Inflammatory macrophage treated with lipopolysaccharide for 1 hour (primary cell): ENCODE measurements at regions not wholly inside any gene's neighbourhood (a gene's known extent, or its start where the extent isn't known, plus 50 kb on each side); places are given as distances from the start of the nearest gene placed in this dataset.
"Not testable (repeated sequence)": the region's sequence is repeated elsewhere in the genome, so short reads cannot be mapped to it uniquely, and the experiment has no call there.

Experiments used
- DNase-seq, 2 donors: peaks; one replicate each; pipeline ENCODE4 v3.0.0-alpha.2; 2020 to 2022

DNA sequence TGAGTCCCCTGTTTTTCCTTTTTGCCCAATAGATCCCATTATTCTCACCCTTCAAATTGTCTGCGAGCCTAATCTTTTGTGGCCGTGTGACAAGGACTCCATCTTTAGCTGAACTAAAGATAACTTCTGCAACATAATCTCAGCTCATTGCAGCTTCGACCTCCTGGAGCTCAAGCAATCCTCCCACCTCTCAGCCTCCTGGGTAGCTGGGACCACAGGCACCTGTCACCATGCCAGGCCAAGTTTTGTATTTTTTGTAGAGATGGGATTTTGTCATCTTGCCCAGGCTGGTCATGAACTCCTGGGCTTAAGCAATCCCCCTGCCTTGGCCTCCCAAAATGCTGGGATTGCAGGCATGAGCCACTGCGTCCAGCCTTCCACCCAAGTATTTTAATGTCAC, 161.0 kb downstream of the GJA1 start:
- DNase-seq: no peak

DNA sequence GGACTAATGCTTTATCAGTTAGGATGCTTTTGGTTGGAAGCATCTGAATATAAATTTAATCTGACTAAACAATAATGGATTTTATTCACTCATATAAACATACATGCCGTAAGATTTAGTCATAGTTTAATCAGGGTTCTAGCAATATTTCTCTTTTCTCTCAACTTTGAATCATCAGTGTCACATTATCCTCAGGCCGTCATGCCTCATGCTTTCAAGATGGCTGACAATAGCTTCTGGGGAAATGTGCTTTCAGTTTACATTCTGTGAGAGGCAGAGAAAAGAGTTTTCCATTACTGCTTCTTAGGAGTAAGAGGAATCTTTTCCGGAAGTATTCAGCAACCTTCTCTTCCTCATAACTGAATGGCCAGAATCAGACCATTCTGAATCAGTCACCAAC, 162.2 kb downstream of the GJA1 start:
- DNase-seq: no peak

DNA sequence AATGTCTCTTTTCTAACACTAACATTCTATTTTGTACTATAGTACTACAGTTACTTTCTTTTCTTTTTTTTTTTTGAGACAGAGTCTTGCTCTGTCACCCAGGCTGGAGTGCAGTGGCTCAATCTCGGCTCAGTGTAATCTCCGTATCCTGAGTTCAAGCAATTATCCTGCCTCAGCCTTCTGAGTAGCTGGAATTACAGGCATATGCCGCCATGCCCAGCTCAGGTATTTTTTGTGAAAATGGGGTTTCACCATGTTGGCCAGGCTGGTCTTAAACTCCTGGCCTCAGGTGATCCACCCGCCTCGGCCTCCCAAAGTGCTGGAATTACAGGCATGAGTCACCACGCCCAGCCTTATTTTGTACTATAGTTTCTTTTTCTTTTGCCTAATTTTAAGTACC, 163.9 kb downstream of the GJA1 start:
- DNase-seq: not testable (repeated sequence)

DNA sequence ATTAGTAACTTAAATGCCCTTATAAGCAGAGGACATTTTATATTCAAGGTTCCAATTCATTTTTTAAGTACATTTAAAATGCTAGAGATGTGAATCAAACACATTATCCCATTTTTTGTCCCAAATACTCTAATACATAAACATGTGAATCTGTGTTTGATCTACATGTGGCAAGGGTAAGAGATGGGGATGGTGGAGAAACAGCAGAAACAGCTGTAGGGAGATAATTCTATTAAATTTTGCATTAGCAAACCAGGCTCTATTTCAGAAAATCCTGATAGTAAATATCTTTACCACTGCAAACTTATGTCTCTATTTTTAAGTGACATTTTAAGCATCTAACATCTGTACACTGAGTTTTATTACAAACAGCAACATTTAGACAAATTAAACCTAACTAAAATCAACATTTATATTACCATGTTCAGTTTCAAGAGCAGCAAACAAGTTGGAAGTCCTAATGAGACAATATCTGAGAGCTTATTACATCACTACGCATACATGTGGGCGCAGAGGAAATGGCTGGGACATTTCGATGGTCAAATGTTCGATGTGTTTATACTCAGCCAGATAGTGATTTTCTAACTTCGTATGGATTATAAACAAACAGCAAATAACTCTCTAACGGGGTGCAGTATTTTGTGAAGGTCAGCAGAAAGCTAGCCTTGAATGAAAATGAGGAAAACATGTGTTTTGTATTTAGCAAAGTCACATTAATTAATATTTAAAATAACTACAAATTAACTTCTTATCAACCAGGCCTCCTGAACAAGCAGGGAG, 165.1 kb downstream of the GJA1 start:
- DNase-seq: no peak

DNA sequence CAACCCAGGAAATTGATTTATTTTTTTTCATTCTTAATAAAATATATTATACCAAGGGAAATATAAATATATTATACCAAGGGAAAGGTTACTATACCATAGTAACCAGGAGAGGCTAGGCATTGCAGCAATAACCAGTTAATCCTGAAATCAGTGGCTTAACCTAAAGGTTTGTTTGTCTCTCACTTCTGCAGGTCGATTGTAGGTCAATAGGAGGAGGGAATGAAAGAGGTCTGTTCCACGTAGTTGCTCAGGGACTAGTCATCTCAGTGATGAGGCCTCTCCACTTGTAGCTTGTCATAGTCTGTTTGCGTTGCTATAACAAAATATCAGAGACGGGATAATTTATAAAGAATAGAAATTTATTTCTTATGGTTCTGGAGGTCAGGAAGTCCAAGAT, 168.0 kb downstream of the GJA1 start:
- DNase-seq: no peak

DNA sequence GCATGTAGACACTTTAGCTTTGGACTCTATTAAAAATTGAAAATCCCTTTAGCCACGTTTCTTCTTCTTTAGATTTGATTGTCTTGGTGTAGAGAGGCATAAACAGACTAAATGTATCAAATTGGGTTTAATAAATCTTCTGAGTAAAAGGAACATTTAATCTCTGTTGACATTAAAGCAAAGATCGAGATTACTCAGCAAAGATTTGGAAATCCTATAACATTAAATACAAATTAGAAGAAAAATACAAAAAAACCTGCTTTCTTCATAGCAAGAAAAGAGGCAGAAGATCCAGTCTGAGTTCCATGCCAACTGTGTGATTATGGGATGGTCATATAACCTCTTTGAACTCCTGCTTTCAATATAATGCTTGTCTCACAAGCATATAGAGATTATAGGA, 172.3 kb downstream of the GJA1 start:
- DNase-seq: no peak

DNA sequence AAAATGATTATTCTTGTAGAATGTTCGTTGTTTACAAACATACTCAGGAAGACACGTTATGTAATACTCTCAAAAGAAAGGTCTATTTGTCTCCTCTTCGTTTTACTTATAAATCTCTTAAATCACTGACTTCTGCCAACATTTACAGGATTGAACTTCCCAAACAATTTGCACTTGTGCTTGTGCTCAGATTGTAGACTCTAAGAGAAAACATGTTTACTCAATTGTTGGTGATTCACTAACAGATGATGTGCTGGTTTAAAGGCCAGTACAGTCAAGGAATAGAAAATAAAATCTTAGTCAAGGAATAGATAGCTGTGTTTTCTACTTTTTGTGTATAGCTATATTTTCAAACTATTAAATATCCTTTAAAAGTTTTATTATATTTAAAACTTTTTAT, 172.8 kb downstream of the GJA1 start:
- no peak for DNase-seq

DNA sequence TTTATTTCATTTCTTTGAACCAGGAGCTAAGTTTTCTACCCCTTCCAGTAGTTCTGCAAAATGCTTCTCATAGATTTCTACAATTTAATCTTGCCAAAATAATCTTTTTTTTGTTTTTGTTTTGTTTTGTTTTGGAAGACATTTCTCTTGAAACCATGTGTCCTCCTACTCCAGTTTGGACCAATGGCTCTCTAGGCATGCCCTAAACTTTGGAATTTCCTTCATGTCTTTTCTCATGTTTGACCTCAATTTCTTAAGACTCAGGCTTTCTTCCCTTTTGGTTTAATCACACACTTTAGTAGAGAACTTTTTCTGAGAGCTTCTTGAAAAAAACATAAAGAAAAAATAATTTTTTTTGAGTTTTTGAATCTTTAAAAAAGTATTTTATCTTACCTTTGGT, 173.8 kb downstream of the GJA1 start:
- peak; percentile 39 to 56 for DNase-seq

DNA sequence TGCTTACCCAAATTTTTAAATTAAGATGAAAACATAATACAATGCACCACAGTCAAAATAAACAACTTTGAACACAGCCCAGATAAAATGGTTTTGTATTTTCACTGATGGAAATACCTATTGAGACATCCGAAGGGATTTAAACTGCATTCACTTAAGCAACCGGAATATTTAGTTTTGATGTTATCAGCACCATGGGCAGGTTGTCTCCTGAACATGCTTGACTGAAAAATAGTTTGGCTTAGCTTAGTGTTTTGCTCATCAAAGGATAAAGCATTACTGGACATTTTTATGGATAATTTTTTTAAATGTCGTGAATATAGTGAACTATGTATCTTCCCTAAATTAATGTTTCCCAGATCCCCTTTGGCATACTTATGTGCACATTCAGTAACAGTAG, 177.5 kb downstream of the GJA1 start:
- DNase-seq: no peak

DNA sequence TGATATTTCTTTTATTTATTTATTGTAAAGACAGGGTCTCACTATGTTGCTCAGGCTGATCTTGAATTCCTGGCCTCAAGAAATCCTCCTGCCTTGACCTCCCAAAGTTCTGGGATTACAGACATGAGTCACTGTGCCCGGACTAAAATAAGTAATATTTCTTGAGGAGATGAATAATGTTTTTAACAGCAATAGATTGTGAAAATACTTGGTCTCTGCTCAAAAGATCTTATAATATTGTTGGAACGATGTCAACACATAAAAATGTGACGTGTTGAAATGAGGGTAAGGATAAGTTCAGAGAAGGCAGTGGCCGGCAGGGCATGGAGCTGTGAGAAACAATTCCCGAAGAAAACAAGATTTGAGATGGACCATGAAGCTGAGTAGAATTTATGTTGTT, 178.7 kb downstream of the GJA1 start:
- no peak for DNase-seq

DNA sequence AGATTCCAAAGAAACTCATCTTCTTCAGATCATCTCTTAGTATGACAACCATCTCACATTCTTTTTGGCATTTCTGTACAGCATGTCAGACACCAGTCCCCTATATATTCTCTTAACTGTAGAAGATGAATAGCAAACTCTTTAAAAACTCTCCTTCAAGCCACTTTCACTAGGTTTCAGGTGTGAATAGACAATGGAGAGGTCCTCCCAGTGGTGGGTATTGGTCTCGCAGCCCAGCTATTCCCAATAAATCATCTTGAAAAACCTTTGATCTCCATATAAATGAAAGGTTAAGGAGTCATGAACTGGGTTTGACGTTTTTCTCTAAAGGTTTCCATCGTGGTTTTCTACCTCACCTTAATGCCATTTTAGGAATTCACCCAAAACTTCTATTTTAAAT, 180.0 kb downstream of the GJA1 start:
- no peak for DNase-seq

DNA sequence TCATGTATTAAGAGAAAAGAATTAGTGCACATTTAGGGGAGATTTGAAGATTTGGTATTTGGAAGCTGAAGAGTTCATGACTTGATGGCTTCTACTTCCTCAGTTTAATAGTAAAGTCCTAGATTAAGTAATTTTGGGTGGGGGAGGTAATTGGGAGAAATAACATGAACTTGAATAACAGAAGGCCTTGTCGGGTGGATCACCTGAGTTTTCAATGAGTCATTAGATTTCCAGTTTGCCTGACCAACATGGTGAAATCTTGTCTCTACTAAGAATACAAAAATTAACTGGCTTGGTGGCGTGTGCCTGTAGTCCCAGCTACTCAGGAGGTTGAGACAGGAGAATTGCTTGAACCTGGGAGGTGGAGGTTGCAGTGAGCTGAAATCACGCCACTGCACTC, 181.0 kb downstream of the GJA1 start:
- DNase-seq: peak; percentile 25 to 60

DNA sequence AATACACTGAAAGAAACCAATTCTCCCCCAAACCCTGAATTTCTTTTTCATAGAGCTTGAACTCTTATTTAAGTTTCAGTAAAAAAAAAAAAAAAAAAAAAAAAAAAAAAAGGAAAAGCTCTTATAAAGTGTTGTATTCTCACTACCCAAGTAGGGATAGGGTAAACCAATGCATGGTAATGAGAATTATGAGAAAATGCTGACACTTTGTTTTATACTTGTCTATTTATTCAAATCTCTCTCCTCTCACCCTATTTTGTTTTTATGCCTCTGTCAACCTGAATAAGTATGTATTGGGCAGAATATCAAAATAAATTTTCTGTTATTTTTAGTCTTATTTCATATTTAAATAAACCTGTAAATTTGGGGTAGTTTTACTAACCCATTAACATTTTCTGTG, 181.9 kb downstream of the GJA1 start:
- no peak for DNase-seq

DNA sequence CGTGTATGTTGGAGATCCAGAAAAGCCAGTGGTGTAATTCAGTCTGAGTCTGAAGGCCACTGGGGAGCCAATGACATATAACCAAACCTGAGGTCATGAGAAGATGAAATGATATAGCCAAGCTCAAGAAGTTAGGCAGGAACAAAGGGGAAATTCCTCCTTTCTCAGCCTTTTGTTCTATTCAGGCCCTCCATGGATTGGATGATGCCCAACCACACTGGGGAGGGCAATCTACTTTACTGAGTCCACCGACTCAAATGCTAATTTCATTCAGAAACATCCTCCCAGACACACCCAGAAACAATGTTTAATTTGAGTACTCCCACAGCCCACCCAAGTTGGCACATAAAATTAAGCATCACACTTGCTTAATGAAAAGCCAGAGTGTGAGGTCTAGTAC, 183.6 kb downstream of the GJA1 start:
- DNase-seq: no peak

DNA sequence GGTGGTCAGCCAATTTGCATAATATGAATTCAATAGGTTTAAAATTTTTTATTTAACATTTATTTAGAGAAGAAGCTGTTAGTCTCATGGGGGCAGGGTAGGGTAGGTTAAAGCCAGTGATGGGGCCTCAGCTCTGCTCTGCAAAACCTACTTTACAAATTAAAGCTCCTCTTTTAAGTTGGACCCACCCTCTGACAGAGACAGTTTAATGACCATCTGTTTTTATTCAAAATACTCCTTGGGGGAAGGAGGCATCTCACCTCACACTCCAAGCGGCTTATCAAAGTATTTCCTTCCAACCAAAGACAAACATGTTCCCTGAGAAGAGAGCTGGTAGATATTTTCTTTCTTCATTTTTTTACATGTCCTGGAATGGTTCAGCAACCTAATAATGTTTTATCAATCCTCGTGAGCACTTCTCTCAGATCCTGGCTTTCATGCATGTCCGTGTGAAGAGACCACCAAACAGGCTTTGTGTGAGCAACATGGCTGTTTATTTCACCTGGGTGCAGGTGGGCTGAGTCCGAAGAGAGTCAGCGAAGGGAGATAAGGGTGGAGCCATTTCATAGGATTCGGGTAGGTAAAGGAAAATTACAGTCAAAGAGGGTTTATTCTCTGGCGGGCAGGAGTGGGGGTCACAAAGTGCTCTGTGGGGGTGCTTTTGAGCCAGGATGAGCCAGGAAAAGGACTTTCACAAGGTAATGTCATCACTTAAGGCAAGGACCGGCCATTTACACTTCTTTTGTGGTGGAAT, 184.7 kb downstream of the GJA1 start:
- DNase-seq: no peak

DNA sequence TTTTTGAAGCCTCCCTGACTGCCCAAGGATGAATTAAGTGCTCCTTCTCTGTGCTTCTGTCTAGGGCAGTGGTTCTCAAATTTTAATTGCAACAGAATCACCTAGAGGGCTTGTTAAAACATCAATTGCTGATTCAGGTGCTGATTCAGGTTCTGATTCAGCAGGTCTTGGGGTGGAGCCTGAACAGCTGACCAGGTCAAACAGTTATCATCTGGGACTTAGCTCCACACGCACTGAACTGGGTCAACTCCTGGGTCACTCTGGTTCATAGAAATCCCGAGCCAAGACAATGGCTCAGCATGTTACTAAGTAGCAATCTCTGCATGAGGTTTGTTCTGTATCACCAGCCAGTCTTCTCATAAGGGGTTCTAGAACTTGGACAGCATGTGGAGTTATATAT, 192.3 kb downstream of the GJA1 start:
- DNase-seq: no peak

DNA sequence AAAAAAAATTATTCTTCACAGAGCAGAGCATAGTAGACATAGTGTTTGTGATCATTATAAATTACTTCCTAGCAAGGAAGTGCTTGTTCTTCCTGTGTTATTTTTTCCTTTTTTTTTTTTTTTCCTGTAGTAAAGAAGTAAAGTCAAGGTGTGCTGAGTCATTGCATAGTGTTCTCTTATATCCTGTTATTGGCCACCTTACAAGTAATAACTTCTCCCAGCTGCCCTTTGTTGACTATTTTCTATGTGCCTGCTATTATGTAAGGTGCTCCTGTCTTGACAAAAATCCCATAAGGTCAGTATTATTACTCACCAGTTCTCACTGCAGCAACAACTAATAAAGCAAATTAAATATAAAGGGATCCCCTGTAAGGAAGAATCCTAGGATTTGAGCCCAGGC, 195.3 kb downstream of the GJA1 start:
- no peak for DNase-seq

DNA sequence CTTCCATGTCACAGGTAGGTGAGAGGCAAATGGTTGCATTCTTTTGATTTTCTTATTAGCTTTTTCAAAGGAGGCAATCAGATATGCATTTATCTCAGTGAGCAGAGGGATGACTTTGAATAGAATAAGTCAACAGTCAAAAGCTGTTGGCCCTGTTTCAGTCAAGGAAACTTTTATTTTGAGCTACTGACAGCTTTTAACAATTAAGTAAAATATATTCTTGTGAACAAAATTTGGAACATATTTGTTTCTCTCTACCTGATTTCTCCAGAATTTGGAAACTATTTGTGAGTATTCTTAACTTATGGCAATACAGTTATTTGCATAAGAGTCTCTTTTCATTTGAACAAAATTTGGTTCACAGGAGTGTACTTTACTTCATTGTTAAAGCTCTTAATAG, 196.3 kb downstream of the GJA1 start:
- not testable (repeated sequence) for DNase-seq

DNA sequence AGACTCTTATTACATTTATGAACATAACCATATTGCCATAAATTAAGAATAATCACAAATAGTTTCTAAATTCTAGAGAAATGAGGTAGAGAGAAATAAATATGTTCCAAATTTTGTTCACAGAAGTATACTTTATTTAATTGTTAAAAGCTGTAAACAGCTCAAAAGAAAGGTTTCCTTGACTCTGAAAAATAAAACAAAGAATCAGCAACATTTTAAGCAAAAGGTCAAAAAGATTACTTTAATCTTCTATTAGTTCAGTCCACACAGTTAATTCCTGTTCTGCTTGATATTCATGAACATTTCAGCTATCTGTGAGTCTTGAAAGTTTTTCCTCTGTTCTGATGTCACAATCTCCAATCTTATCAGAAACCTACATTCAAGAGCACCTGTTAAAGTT, 197.9 kb downstream of the GJA1 start:
- no peak for DNase-seq

DNA sequence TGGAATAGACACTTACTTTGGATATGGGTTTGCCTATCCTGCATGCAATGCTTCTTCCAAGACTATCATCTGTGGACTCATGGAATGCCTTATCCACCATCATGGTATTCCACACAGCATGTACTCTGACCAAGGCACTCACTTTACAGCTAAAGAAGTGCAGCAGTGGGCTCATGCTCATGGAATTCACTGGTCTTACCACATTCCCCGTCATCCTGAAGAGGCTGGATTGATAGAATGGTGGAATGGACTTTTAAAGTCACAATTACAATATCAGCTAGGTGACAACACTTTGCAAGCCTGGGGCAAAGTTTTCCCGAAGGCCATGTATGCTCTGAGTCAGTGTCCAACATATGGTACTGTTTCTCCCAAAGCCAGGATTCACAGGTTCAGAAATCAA, 199.1 kb downstream of the GJA1 start:
- not testable (repeated sequence) for DNase-seq

DNA sequence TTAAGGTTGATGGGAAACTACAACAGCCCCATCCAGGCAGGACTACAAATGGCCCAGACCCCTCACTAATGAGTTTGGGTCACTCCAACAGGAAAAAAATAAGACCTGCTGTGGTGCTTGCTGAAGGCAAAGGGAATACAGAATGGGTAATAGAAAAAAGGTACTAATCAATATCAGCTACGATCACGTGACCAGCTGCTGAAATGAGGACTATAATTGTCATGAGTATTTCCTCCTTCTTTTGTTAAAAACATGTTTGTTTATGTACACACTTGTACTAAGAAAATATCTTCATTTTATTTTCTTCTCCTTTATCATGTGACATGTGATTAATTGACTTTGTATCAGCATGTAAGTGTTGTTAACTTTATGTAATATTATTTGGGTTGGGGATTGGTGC, 199.9 kb downstream of the GJA1 start:
- DNase-seq: no peak

DNA sequence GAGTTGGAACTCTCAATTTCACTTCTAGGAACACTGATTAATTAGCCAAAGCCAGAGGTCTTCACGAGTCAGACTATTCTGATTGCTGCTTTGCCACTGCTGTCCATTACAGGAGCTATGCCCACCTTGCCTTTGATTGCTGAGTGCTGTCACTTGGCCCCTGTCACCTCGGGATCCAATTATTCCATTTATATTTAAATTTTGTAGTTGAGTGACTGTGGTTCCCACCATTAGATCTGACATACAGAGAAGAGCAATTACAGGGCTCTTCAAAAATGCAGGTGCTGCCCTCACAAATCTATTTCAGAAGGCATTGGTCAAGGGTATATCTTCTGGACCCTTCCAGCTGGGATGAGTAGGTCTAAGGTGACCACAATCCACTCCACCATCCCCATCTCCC, 200.8 kb downstream of the GJA1 start:
- DNase-seq: not testable (repeated sequence)

DNA sequence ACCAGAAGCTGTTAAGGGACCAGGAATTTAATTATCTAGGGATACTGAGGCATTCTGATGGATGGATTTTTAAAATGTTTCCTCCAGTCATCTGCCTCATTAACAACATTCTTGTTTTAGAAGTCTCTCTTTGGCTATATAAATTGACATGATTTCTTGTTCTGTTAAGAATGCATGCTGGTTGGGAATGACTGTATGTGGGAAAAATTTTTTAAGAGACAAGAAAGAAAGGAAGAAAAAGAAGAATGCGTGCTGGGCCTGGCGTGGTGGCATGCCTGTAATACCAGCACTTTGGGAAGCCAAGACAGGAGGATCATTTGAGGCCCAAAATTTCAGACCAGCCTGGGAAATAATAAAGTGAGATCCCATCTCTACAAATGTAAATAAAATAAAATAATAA, 203.6 kb downstream of the GJA1 start:
- DNase-seq: no peak

DNA sequence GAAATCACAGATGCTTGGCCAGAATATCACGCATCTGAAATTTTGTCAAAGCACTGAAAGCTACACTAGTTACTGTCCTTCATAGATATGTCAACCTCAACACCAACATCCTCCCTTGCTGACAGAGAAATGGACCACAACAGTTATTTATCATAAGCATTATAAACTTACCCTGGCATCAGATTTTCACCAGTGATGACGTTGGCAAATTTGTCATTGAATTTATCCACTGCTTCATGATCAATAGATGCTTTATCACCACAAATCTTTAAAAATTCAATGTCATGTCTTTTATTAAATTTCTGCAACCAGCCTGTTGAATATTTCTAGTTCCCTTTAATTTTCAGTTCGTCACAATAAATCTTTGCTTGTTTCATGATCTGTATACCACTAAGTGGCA, 205.7 kb downstream of the GJA1 start:
- no peak for DNase-seq
